Astrocyte (in vitro differentiated cells and primary cell): ENCODE measurements at regions not wholly inside any gene's neighbourhood (a gene's known extent, or its start where the extent isn't known, plus 50 kb on each side); places are given as distances from the start of the nearest gene placed in this dataset.
"Not testable (repeated sequence)": the region's sequence is repeated elsewhere in the genome, so short reads cannot be mapped to it uniquely, and the experiment has no call there.

Experiments
- DNase-seq: peaks from one replicate; pipeline ENCODE4 v3.0.0-alpha.2; 2010; ENCODE audit warnings: low read depth
- FAIRE-seq: peaks from 2 replicates; lab custom pipeline; 2011; peaks lifted over from hg19 to GRCh38; lab: Jason Lieb, UNC
- H2AFZ ChIP-seq: 2 replicates; pipeline ENCODE4 v1.6.0; 2012; ENCODE audit warnings: low read depth, low read length, inconsistent platforms
- H3K27ac ChIP-seq: 2 replicates; pipeline ENCODE4 v1.5.1; 2011; ENCODE audit warnings: low read depth, low read length, inconsistent platforms
- H3K27me3 ChIP-seq: 2 replicates; pipeline ENCODE4 v1.6.0; 2011; ENCODE audit warnings: low read length, inconsistent platforms; ENCODE audit not compliant: insufficient read depth
- H3K36me3 ChIP-seq: 2 replicates; pipeline ENCODE4 v1.5.1; 2011; ENCODE audit warnings: low read length, inconsistent platforms; ENCODE audit not compliant: insufficient read depth
- H3K4me1 ChIP-seq: 2 replicates; pipeline ENCODE4 v1.5.1; 2011; ENCODE audit warnings: low read length, inconsistent platforms; ENCODE audit not compliant: insufficient read depth
- H3K4me2 ChIP-seq: 2 replicates; pipeline ENCODE4 v1.6.0; 2012; ENCODE audit warnings: low read length, inconsistent platforms
- H3K4me3 ChIP-seq: 2 replicates; pipeline ENCODE4 v1.5.1; 2011; ENCODE audit warnings: low read depth, mild to moderate bottlenecking, low read length, inconsistent platforms; ENCODE audit not compliant: insufficient read depth
- H3K79me2 ChIP-seq: 2 replicates; pipeline ENCODE4 v1.6.0; 2012; ENCODE audit warnings: mild to moderate bottlenecking, low read length, inconsistent platforms; ENCODE audit not compliant: insufficient read depth
- H3K9ac ChIP-seq: 2 replicates; pipeline ENCODE4 v1.6.0; 2012; ENCODE audit warnings: mild to moderate bottlenecking, low read length, inconsistent platforms
- H3K9me3 ChIP-seq: 2 replicates; pipeline ENCODE4 v1.5.1; 2012; ENCODE audit warnings: low read depth, mild to moderate bottlenecking, low read length, inconsistent platforms; ENCODE audit not compliant: insufficient read depth
- H4K20me1 ChIP-seq: 2 replicates; pipeline ENCODE4 v1.6.0; 2012; ENCODE audit warnings: low read length, inconsistent platforms; ENCODE audit not compliant: insufficient read depth
- H3K27ac Mint-ChIP-seq: one replicate; pipeline ENCODE4 v1.8.0; 2021; ENCODE audit warnings: mild to moderate bottlenecking, mixed read lengths; ENCODE audit not compliant: unreplicated experiment
- H3K27me3 Mint-ChIP-seq: one replicate; pipeline ENCODE4 v1.8.0; 2021; ENCODE audit warnings: low read depth, mixed read lengths; ENCODE audit not compliant: unreplicated experiment
- H3K36me3 Mint-ChIP-seq: one replicate; pipeline ENCODE4 v1.8.0; 2021; ENCODE audit warnings: low read depth, mixed read lengths; ENCODE audit not compliant: unreplicated experiment
- H3K4me1 Mint-ChIP-seq: one replicate; pipeline ENCODE4 v1.8.0; 2021; ENCODE audit warnings: low read depth, mixed read lengths; ENCODE audit not compliant: unreplicated experiment
- H3K4me3 Mint-ChIP-seq: one replicate; pipeline ENCODE4 v1.8.0; 2021; ENCODE audit warnings: mild to moderate bottlenecking, moderate library complexity, mixed read lengths; ENCODE audit not compliant: unreplicated experiment
- H3K9me3 Mint-ChIP-seq: one replicate; pipeline ENCODE4 v1.8.0; 2021; ENCODE audit warnings: mild to moderate bottlenecking, mixed read lengths; ENCODE audit not compliant: unreplicated experiment
- CTCF ChIP-seq: IDR thresholded peaks from 2 replicates; pipeline ENCODE4 v1.5.1; 2011; ENCODE audit warnings: low read depth, mild to moderate bottlenecking, inconsistent platforms, low read length, moderate library complexity; ENCODE audit not compliant: insufficient read depth
- EZH2 ChIP-seq: IDR thresholded peaks from 2 replicates; pipeline ENCODE4 v1.6.1; 2012; ENCODE audit warnings: mild to moderate bottlenecking, low read length, inconsistent platforms; ENCODE audit not compliant: insufficient read depth

GRCh38 chr3:178107804-178108203, 428.4 kb upstream of the KCNMB2 start:
- no peak overlapping the region for H3K27ac Mint-ChIP-seq
- no peaks in the 10 kb centered on the region for H3K4me1 Mint-ChIP-seq
- H3K4me3 ChIP-seq: no peak overlapping the region
- no peaks in the 10 kb centered on the region for H3K27me3 Mint-ChIP-seq
- no peak overlapping the region for H3K27ac ChIP-seq
- H3K27me3 ChIP-seq: no peaks in the 10 kb centered on the region
- H3K36me3 Mint-ChIP-seq: no peaks in the 10 kb centered on the region
- H2AFZ ChIP-seq: no peak overlapping the region
- DNase-seq (no peak), FAIRE-seq (peak; percentile 67)
- no peaks in the 10 kb centered on the region for H3K79me2 ChIP-seq
- H3K9me3 Mint-ChIP-seq: no peaks in the 10 kb centered on the region
- H3K36me3 ChIP-seq: no peaks in the 10 kb centered on the region
- no peaks in the 10 kb centered on the region for H3K9me3 ChIP-seq
- no peak overlapping the region for H3K4me3 Mint-ChIP-seq
- no peak overlapping the region for H3K9ac ChIP-seq
- H3K4me2 ChIP-seq: no peak overlapping the region
- TF ChIP-seq EZH2 (no peak), CTCF (no peak)
- H3K4me1 ChIP-seq: no peaks in the 10 kb centered on the region
- no peaks in the 10 kb centered on the region for H4K20me1 ChIP-seq

- Mint-ChIP-seq H3K4me1 (no peaks in the 10 kb centered on the region), H3K4me3 (no peak overlapping the region), H3K27ac (no peak overlapping the region), H3K36me3 (no peaks in the 10 kb centered on the region), H3K27me3 (no peaks in the 10 kb centered on the region), H3K9me3 (no peaks in the 10 kb centered on the region)
- H3K4me2 ChIP-seq: no peak overlapping the region
- no peak overlapping the region for H2AFZ ChIP-seq
- H3K4me1 ChIP-seq: no peaks in the 10 kb centered on the region
- H4K20me1 ChIP-seq: no peaks in the 10 kb centered on the region
- no peaks in the 10 kb centered on the region for H3K9me3 ChIP-seq
- H3K9ac ChIP-seq: no peak overlapping the region
- no peaks in the 10 kb centered on the region for H3K27me3 ChIP-seq
- no peak for DNase-seq
- H3K27ac ChIP-seq: no peak overlapping the region
- TF ChIP-seq EZH2: no peak
- TF ChIP-seq CTCF: no peak
- no peaks in the 10 kb centered on the region for H3K79me2 ChIP-seq
- no peak overlapping the region for H3K4me3 ChIP-seq
- H3K36me3 ChIP-seq: no peaks in the 10 kb centered on the region
- no peak for FAIRE-seq
These were observed 426.5 kb upstream of the KCNMB2 start for GRCh38 chr3:178109691-178110090.

GRCh38 chr3:178112134-178112533, 424.1 kb upstream of the KCNMB2 start:
- Mint-ChIP-seq H3K27ac (no peak overlapping the region), H3K4me3 (no peak overlapping the region), H3K36me3 (no peaks in the 10 kb centered on the region), H3K27me3 (no peaks in the 10 kb centered on the region), H3K9me3 (no peaks in the 10 kb centered on the region), H3K4me1 (no peaks in the 10 kb centered on the region)
- TF ChIP-seq CTCF (no peak), EZH2 (no peak)
- Histone ChIP-seq H4K20me1 (no peaks in the 10 kb centered on the region), H3K4me1 (no peaks in the 10 kb centered on the region), H3K79me2 (no peaks in the 10 kb centered on the region), H3K9ac (no peak overlapping the region), H3K4me2 (no peak overlapping the region), H3K9me3 (no peaks in the 10 kb centered on the region), H3K4me3 (no peak overlapping the region), H3K27me3 (no peaks in the 10 kb centered on the region), H2AFZ (no peak overlapping the region), H3K27ac (no peak overlapping the region), H3K36me3 (no peaks in the 10 kb centered on the region)
- FAIRE-seq (no peak), DNase-seq (no peak)

GRCh38 chr3:178112552-178112951, 423.7 kb upstream of the KCNMB2 start:
- not testable (repeated sequence) for H3K9me3 Mint-ChIP-seq, H3K27me3 Mint-ChIP-seq, H3K4me3 ChIP-seq, FAIRE-seq, H3K4me3 Mint-ChIP-seq, H3K4me2 ChIP-seq, H3K27me3 ChIP-seq, H3K4me1 ChIP-seq, DNase-seq, H3K27ac ChIP-seq, H2AFZ ChIP-seq, H4K20me1 ChIP-seq, H3K4me1 Mint-ChIP-seq, H3K36me3 Mint-ChIP-seq, H3K9me3 ChIP-seq, H3K36me3 ChIP-seq, H3K9ac ChIP-seq, H3K27ac Mint-ChIP-seq, H3K79me2 ChIP-seq
